Activated CD8-positive, alpha-beta T cell treated with anti-CD3 and anti-CD28 coated beads, Interleukin-2, amount 10 ng/mL, durations not matched to agents 7 days and 5 days (primary cell): ENCODE measurements at regions not wholly inside any gene's neighbourhood (a gene's known extent, or its start where the extent isn't known, plus 50 kb on each side); places are given as distances from the start of the nearest gene placed in this dataset.

Experiments
- ATAC-seq: fragments of 150-1000 bp; cut with Tn5 transposase; one replicate; pipeline ENCODE4 v1.10.0; 2021; ENCODE audit warnings: moderate library complexity
- CTCF ChIA-PET: fragments of 350-600 bp; sonication (Branson Sonifier 250); formaldehyde crosslinking; loops from one replicate; lab custom pipeline; 2021; ENCODE audit warnings: antibody characterized with exemption; lab: Charles Lee
- POLR2A ChIA-PET: fragments of 350-600 bp; sonication (Branson Sonifier 250); formaldehyde crosslinking; loops from one replicate; lab custom pipeline; 2021; ENCODE audit warnings: antibody characterized with exemption; lab: Charles Lee
- DNase-seq: peaks from one replicate; pipeline ENCODE4 v3.0.0-alpha.2; 2020
- H3K27ac Mint-ChIP-seq: one replicate; pipeline ENCODE4 v1.8.0; 2021; ENCODE audit warnings: mild to moderate bottlenecking, mixed read lengths
- H3K27me3 Mint-ChIP-seq: one replicate; pipeline ENCODE4 v1.8.0; 2021; ENCODE audit warnings: low read depth, mixed read lengths
- H3K36me3 Mint-ChIP-seq: one replicate; pipeline ENCODE4 v1.8.0; 2021; ENCODE audit warnings: low read depth, mixed read lengths
- H3K4me1 Mint-ChIP-seq: one replicate; pipeline ENCODE4 v1.8.0; 2021; ENCODE audit warnings: low read depth, mixed read lengths
- H3K4me3 Mint-ChIP-seq: one replicate; pipeline ENCODE4 v1.8.0; 2021; ENCODE audit warnings: mild to moderate bottlenecking, mixed read lengths
- H3K9me3 Mint-ChIP-seq: one replicate; pipeline ENCODE4 v1.8.0; 2022; ENCODE audit warnings: mixed read lengths; ENCODE audit not compliant: insufficient read depth

DNA sequence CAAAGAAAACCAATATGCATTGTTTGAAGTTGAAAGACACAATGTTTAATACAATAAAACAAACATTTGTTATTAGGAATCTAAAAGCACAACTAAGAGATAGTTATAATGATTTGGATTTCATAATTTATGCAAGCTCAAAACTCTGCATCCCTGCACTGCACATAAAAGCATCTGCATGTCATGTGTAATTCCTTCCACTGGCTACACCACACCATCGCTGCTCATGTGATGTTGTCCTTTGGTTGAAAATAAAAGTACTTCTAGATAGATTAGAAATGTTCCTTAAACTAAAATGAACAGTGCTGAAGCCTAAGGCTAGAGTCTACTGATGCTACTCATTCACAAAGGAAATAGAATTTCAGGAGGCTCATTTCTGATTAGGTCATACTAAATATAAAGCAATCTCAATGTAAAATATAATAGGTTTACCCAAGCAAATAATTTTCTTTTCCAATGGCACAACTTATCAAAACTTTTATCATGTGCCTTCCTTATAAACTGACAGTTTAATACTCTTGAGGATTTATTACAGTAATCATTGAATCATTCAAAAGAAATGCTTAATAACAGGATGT is 130.8 kb upstream of the DKK2 start:
- Mint-ChIP-seq H3K36me3 (no peaks in the 10 kb centered on the region), H3K4me1 (no peaks in the 10 kb centered on the region), H3K27ac (no peak overlapping the region), H3K27me3 (no peaks in the 10 kb centered on the region), H3K9me3 (peaks cover 8% of the 10 kb centered on the region), H3K4me3 (no peak overlapping the region)
- ATAC-seq (no peak), DNase-seq (no peak)
- ChIA-PET CTCF (no interaction called here), POLR2A (no interaction called here)

DNA sequence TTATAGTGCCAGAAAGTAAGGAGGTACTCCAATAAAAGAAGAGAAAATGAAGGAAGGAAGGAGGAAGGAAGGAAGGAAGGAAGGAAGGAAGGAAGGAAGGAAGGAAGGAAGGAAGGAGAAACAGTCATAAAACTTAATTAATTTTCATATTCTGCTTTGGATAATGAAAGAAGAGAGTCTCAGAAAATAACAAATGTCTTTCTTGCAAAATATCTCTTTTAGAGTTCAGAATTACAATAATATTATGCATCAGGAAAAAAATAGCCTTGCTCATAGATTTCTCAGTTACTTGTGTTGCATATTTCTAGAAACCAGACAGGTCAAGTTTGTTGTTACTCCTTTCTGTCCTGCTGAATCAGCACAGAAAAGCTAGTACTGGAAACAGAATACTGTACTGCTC is 130.1 kb upstream of the DKK2 start:
- DNase-seq = no peak
- CTCF ChIA-PET = no interaction called here
- Mint-ChIP-seq H3K4me1 (no peaks in the 10 kb centered on the region), H3K4me3 (no peak overlapping the region), H3K36me3 (no peaks in the 10 kb centered on the region), H3K27me3 (no peaks in the 10 kb centered on the region), H3K9me3 (peaks cover 8% of the 10 kb centered on the region), H3K27ac (no peak overlapping the region)
- ATAC-seq = no peak
- POLR2A ChIA-PET = no interaction called here

DNA sequence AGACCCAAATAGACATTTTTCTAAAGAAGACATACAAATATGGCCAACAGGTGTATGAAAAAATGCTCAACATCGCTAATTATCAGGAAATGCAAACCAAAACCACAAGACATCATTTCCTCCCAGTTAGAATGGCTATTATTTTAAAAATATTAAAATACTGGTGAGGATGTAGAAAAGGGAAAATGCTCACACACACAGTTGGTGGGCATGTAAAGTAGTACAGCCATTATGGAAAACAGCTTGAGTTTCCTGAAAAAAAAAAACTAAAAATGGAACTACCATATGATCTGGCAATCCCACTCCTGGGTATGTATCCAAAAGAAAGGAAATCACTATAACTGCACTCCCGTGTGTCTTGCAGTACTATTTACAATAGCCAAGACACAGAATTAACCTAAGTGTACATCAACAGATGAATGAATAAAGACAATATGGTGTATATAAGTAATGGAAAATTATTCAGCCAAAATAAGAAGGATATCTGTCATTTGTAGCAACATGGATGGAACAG is 128.9 kb upstream of the DKK2 start:
- H3K4me1 Mint-ChIP-seq = no peaks in the 10 kb centered on the region
- H3K27me3 Mint-ChIP-seq = no peaks in the 10 kb centered on the region
- H3K4me3 Mint-ChIP-seq = no peak overlapping the region
- POLR2A ChIA-PET = no interaction called here
- CTCF ChIA-PET = no interaction called here
- H3K9me3 Mint-ChIP-seq = peaks cover 8% of the 10 kb centered on the region
- no peak for ATAC-seq
- no peak for DNase-seq
- H3K36me3 Mint-ChIP-seq = no peaks in the 10 kb centered on the region
- H3K27ac Mint-ChIP-seq = no peak overlapping the region

- Mint-ChIP-seq H3K4me3 (no peak overlapping the region), H3K36me3 (no peaks in the 10 kb centered on the region), H3K9me3 (no peaks in the 10 kb centered on the region), H3K27me3 (no peaks in the 10 kb centered on the region), H3K27ac (no peak overlapping the region), H3K4me1 (no peaks in the 10 kb centered on the region)
- DNase-seq (no peak), ATAC-seq (no peak)
- POLR2A ChIA-PET = no interaction called here
- CTCF ChIA-PET = no interaction called here
Measured at GRCh38 chr4:107156443-107156842, 120.3 kb upstream of the DKK2 start.

DNA sequence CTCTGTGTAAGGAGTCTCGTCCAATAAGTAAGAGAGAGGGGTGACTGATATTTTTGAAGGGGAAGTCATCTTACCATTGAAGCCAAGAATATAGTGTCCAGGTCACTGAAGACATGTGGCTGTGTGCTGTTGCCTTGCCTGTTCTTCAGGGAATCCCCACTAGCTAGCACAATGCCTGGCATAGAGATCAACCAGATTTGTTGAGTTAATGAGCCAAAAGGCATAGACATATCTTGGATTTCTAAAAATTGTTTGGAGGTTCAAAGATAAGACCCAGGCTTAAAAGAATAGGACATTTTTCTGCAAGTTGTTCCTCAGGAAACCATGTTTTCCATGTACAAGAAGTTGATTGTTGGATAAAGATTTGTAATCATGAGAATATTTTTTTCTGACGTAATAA is 119.3 kb upstream of the DKK2 start:
- Mint-ChIP-seq H3K4me3 (no peak overlapping the region), H3K9me3 (no peaks in the 10 kb centered on the region), H3K27ac (no peak overlapping the region), H3K27me3 (no peaks in the 10 kb centered on the region), H3K4me1 (no peaks in the 10 kb centered on the region), H3K36me3 (no peaks in the 10 kb centered on the region)
- DNase-seq (no peak), ATAC-seq (no peak)
- CTCF ChIA-PET = no interaction called here
- POLR2A ChIA-PET = no interaction called here

DNA sequence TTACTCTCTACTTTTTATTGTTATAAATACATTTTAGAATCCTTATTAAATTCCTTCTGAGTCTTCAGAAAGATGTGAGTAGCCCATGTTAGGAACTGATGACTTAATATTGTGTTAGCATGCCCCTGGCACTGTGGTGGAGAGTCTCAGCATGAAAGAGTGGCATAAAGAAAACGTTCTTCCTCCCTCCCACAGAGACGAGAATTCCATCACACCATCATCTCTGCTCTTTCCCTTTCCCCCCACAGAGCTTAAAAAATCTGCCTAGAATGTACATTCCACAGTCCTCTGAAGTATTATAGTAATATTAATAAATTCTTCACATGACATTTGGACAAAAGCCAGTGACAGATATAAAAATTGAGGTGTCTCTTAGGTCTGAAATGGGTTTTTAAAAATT is 117.8 kb upstream of the DKK2 start:
- Mint-ChIP-seq H3K27me3 (no peaks in the 10 kb centered on the region), H3K4me3 (no peak overlapping the region), H3K9me3 (no peaks in the 10 kb centered on the region), H3K4me1 (no peaks in the 10 kb centered on the region), H3K36me3 (no peaks in the 10 kb centered on the region), H3K27ac (no peak overlapping the region)
- ChIA-PET POLR2A (no interaction called here), CTCF (no interaction called here)
- ATAC-seq (no peak), DNase-seq (no peak)

GRCh38 chr4:107153228-107153627 is 117.1 kb upstream of the DKK2 start:
- no peaks in the 10 kb centered on the region for H3K27me3 Mint-ChIP-seq
- no peaks in the 10 kb centered on the region for H3K36me3 Mint-ChIP-seq
- ATAC-seq = no peak
- no peaks in the 10 kb centered on the region for H3K4me1 Mint-ChIP-seq
- no peak for DNase-seq
- ChIA-PET POLR2A (no interaction called here), CTCF (no interaction called here)
- H3K27ac Mint-ChIP-seq = no peak overlapping the region
- no peak overlapping the region for H3K4me3 Mint-ChIP-seq
- no peaks in the 10 kb centered on the region for H3K9me3 Mint-ChIP-seq

DNA sequence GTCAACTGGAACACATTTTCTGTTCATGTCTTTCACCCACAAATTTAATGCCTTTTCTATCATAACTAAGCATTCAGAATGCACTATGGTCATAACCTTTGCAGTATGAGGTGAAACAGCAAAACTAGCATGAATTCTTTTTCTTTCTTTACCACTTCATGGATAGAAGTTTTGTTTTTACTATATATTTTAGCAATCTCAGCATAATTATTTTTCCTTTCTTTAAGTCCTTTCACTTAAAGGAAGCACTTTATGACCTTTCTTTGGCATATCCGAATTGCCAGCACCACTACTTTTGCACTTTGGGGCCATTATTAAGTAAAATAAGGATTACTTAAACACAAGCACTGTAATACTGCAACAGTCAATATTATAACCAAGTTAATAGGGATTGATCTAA is 115.1 kb upstream of the DKK2 start:
- H3K27me3 Mint-ChIP-seq = no peaks in the 10 kb centered on the region

DNA sequence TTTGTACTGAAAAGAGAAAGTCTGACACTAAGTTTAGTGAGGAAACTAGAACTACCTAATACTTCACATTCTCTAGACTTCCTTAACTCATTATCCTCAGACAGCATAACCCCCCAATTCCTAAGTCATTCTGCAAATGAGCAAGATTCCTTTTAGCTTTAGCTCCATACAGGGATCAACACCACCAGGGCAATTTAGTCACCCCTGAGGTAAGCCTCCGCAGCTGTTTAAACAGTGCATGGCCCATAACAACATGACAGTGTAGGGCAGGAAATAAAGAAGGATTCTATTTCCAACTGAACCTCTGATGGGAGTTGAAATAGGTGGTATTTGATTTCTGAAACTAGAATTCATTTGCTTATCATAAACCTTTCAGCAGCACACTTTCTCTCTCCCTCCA is 112.8 kb upstream of the DKK2 start:
- DNase-seq = no peak
- ChIA-PET POLR2A (no interaction called here), CTCF (no interaction called here)
- no peak for ATAC-seq
- no peaks in the 10 kb centered on the region for H3K4me1 Mint-ChIP-seq
- no peaks in the 10 kb centered on the region for H3K9me3 Mint-ChIP-seq
- H3K4me3 Mint-ChIP-seq = no peak overlapping the region
- no peak overlapping the region for H3K27ac Mint-ChIP-seq
- H3K27me3 Mint-ChIP-seq = no peaks in the 10 kb centered on the region
- no peaks in the 10 kb centered on the region for H3K36me3 Mint-ChIP-seq

More for the DNA sequence above, 115.1 kb upstream of the DKK2 start:
- CTCF ChIA-PET = no interaction called here
- ATAC-seq (no peak), DNase-seq (no peak)
- Mint-ChIP-seq H3K36me3 (no peaks in the 10 kb centered on the region), H3K4me1 (no peaks in the 10 kb centered on the region), H3K27ac (no peak overlapping the region), H3K4me3 (no peak overlapping the region), H3K9me3 (no peaks in the 10 kb centered on the region)
- POLR2A ChIA-PET = no interaction called here

GRCh38 chr4:107147873-107148272 is 111.8 kb upstream of the DKK2 start:
- Mint-ChIP-seq H3K27me3 (no peaks in the 10 kb centered on the region), H3K4me3 (no peak overlapping the region), H3K36me3 (no peaks in the 10 kb centered on the region), H3K27ac (no peak overlapping the region), H3K9me3 (no peaks in the 10 kb centered on the region), H3K4me1 (no peaks in the 10 kb centered on the region)
- ChIA-PET POLR2A (no interaction called here), CTCF (no interaction called here)
- ATAC-seq = no peak
- no peak for DNase-seq

- DNase-seq = no peak
- no peaks in the 10 kb centered on the region for H3K27me3 Mint-ChIP-seq
- no peak overlapping the region for H3K4me3 Mint-ChIP-seq
- no peak for ATAC-seq
- H3K4me1 Mint-ChIP-seq = no peaks in the 10 kb centered on the region
- ChIA-PET POLR2A (no interaction called here), CTCF (no interaction called here)
- H3K27ac Mint-ChIP-seq = no peak overlapping the region
- H3K9me3 Mint-ChIP-seq = no peaks in the 10 kb centered on the region
- no peaks in the 10 kb centered on the region for H3K36me3 Mint-ChIP-seq
Measured at GRCh38 chr4:107138433-107138832, 102.3 kb upstream of the DKK2 start.

GRCh38 chr4:107133965-107134653 is 98.0 kb upstream of the DKK2 start:
- Mint-ChIP-seq H3K4me3 (no peak overlapping the region), H3K4me1 (no peaks in the 10 kb centered on the region), H3K36me3 (no peaks in the 10 kb centered on the region), H3K27ac (no peak overlapping the region), H3K9me3 (no peaks in the 10 kb centered on the region), H3K27me3 (peaks cover 1% of the 10 kb centered on the region)
- CTCF ChIA-PET = no interaction called here
- DNase-seq = no peak
- POLR2A ChIA-PET = no interaction called here
- ATAC-seq = no peak

GRCh38 chr4:107131295-107131694 is 95.2 kb upstream of the DKK2 start:
- ATAC-seq (no peak), DNase-seq (no peak)
- Mint-ChIP-seq H3K36me3 (no peaks in the 10 kb centered on the region), H3K27me3 (peaks cover 1% of the 10 kb centered on the region), H3K4me1 (no peaks in the 10 kb centered on the region), H3K27ac (no peak overlapping the region), H3K4me3 (no peak overlapping the region), H3K9me3 (no peaks in the 10 kb centered on the region)
- POLR2A ChIA-PET = no interaction called here
- CTCF ChIA-PET = no interaction called here
